NCI-H748 treated with DMSO at 0.1 percent for 48 hours (cell line): ENCODE measurements at regions not wholly inside any gene's neighbourhood (a gene's known extent, or its start where the extent isn't known, plus 50 kb on each side); places are given as distances from the start of the nearest gene placed in this dataset.

ENCODE experiments used
- DNase-seq: peaks from one replicate; lab custom pipeline; 2025; lab: John Stamatoyannopoulos, UW

GRCh38 chr10:127797339-127797738 lies 60.4 kb downstream of the FOXI2 start:
- DNase-seq, result no peak

- no peak for DNase-seq
These were observed 61.1 kb downstream of the FOXI2 start for GRCh38 chr10:127798111-127798510.

GRCh38 chr10:127801302-127801701 lies 64.3 kb downstream of the FOXI2 start:
- no peak for DNase-seq

GRCh38 chr10:127802531-127803095 lies 65.6 kb downstream of the FOXI2 start:
- peak; percentile 16 for DNase-seq

DNA sequence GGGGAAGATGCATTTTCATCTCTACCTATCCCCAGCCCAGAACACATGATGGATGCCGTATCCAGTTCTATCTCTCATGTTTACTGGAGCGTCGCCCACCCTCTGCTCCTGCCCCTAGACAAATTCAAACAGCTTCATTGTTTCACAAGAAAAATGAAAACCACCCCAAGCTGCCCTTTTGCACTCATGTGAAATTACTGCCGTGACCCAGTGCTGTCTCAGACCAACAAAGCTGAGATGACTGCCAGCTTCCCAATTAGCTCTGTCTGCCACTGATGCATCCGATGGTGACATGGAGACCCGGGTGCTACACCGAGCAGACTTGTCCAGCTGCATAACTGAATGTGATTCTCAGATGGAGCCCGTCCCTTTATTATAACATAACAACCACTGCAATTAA lies 67.7 kb downstream of the FOXI2 start:
- no peak for DNase-seq

DNA sequence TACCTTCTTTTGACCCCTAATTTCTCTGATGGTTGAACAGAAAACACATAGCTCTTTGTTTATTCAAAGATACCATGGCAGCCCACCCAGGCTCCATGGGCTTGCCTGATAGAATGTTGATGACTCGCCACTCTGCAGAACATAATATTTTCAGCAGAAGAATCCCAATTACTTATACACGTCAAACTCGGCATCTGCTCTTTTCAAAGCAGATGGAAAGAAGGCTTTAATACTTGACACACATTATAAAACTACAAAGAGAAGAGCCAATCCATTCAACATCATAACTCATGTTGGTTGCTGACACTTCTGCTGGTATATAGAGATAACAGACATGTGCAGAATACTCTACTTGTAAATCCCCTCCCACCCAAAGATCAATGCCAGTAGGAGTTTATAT lies 69.0 kb downstream of the FOXI2 start:
- no peak for DNase-seq

GRCh38 chr10:127812041-127812440 lies 75.1 kb downstream of the FOXI2 start:
- no peak for DNase-seq

- DNase-seq, result no peak
These were observed 76.3 kb downstream of the FOXI2 start for GRCh38 chr10:127813290-127813689.

GRCh38 chr10:127815147-127815546 lies 77.6 kb downstream of the CLRN3 start:
- no peak for DNase-seq

GRCh38 chr10:127824826-127825225 lies 67.9 kb downstream of the CLRN3 start:
- no peak for DNase-seq

DNA sequence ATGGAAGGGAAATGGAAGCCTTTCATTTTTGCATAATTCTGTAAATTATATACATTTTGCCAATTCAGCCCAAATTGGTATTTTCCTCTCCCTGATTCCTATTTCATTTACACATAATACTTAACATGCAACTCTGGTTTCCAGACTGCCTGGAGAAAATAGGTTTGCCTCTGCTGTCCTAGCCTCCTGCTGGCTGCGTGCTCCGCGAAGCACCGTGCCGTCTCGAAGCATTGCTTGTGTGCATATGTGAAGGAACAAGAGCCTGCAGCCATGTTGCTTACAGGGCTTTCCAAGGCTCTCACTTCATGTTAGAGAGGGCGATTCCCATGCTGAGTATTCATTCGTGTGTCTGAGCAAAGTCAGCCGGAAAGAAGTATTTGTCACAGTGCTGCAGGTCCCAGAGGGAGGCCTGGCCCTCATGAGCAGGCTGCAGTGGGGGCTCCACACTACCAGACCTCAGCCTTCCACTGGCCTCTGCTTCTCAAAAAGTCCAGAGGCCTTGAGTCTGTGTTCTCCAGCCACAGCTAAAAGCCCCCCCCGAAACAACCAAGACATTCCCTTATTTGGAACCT lies 66.5 kb downstream of the CLRN3 start:
- DNase-seq, result no peak

GRCh38 chr10:127827354-127828140 lies 65.2 kb downstream of the CLRN3 start:
- no peak for DNase-seq
